ENCODE measurements at regions not wholly inside any gene's neighbourhood (a gene's known extent, or its start where the extent isn't known, plus 50 kb on each side); places are given as distances from the start of the nearest gene placed in this dataset.

DNA sequence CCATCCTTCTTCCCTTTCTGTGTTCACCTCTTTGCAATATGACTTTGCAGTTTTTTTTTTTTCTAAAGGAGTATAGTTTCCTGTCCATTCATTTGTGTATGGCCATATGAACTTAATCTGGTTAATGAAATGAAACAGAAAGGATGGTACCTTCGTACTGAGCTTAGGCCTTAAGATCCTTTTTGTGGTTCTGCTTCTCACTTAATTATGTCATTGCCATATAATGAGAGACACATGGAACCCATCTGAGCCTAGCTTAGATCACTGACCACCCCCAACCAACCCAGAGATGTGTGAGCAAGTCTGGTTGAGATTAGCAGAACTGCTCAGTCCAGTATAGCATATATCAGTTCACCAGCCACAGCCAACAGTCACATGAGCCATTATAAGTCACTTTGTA lies 1179.6 kb downstream of the HACE1 start:
- no peak for TF ChIP-seq POLR2A (IDR thresholded peaks at IDR 0.05)
- TF ChIP-seq, protein P1, sequence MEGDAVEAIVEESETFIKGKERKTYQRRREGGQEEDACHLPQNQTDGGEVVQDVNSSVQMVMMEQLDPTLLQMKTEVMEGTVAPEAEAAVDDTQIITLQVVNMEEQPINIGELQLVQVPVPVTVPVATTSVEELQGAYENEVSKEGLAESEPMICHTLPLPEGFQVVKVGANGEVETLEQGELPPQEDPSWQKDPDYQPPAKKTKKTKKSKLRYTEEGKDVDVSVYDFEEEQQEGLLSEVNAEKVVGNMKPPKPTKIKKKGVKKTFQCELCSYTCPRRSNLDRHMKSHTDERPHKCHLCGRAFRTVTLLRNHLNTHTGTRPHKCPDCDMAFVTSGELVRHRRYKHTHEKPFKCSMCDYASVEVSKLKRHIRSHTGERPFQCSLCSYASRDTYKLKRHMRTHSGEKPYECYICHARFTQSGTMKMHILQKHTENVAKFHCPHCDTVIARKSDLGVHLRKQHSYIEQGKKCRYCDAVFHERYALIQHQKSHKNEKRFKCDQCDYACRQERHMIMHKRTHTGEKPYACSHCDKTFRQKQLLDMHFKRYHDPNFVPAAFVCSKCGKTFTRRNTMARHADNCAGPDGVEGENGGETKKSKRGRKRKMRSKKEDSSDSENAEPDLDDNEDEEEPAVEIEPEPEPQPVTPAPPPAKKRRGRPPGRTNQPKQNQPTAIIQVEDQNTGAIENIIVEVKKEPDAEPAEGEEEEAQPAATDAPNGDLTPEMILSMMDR (IDR thresholded peaks at IDR 0.05), result no peak
- Histone ChIP-seq H3K36me3 (ENCODE audit: low read depth, missing control alignments) (no peaks in the 10 kb centered on the region), H3K9me3 (no peaks in the 10 kb centered on the region), H3K27me3 (no peaks in the 10 kb centered on the region), H3K4me3 (no peak overlapping the region), H3K4me1 (no peaks in the 10 kb centered on the region), H3K27ac (no peak overlapping the region)
- intact Hi-C loops (cut with DNase I; ENCODE audit: low total_unique reads), result no loop called here
- 82 to 95% methylated on average over 1 of the region's 1 CpG for WGBS, 2 donors
- no peak for DNase-seq

DNA sequence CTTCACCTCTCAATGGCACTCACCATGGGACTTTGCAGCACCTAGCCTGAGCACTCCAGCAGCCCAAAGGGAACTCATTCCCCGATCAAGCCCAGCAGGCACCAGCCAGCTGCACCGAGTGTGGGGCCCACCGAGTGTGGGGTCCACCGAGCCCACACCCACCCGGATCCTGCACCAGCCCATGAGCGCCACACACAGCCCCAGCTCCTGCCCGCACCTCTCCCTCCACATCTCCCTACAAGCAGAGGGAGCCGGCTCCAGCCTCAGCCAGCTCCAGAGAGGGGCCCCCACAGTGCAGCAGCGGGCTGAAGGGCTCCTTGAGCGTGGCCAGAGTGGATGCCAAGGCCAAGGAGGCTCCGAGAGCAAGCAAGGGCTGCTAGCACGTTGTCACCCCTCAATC lies 1182.4 kb downstream of the HACE1 start:
- intact Hi-C loops (cut with DNase I; ENCODE audit: low total_unique reads), result no loop called here
- 97 to 98% methylated on average over 5 to 11 of the region's 12 CpGs for WGBS, 2 donors
- no peaks in the 10 kb centered on the region for H3K36me3 ChIP-seq (ENCODE audit: low read depth, missing control alignments)

DNA sequence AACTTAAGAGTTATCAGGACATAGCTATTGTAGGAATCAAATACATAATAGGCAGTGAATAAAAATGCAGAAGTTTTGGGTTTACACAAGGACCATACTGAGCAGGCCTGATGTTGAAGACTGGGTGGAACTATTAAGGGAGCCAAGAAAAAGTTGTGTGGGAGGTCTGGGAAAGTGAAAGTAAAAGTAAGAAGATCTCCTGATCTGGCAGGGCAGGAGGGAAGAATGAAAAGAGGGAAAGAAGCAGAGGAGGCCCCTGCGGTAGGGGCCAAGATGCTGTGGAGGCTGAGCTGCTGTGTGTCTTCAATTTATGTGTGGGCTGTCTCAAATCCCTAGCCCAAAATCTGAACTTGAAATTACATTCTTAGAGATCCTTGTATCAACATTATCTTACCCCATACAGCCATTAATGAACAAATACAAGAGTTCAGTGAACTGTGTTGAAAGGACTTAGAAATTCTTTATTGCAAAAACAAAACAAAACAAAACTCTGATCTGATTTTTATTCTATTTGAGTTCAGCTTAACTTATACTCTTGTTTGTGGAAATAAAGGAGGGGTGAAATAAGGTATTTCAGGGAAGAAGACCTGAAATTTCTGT lies 1183.8 kb downstream of the HACE1 start:
- intact Hi-C loops (cut with DNase I; ENCODE audit: low total_unique reads), result no loop called here
- H3K36me3 ChIP-seq (ENCODE audit: low read depth, missing control alignments), result no peaks in the 10 kb centered on the region
- TF ChIP-seq, protein P1 (IDR thresholded peaks at IDR 0.05), result no peak
- TF ChIP-seq POLR2A (IDR thresholded peaks at IDR 0.05), result no peak
- H3K4me1 ChIP-seq, result no peaks in the 10 kb centered on the region
- H3K4me3 ChIP-seq, result no peak overlapping the region
- no peaks in the 10 kb centered on the region for H3K9me3 ChIP-seq
- DNase-seq, result no peak
- H3K27ac ChIP-seq, result no peak overlapping the region
- H3K27me3 ChIP-seq, result no peaks in the 10 kb centered on the region
- WGBS, 2 donors, result 39 to 52% methylated on average over 1 of the region's 1 CpG

More for the DNA sequence above, 1182.4 kb downstream of the HACE1 start:
- Histone ChIP-seq H3K27me3 (no peaks in the 10 kb centered on the region), H3K9me3 (no peaks in the 10 kb centered on the region), H3K4me1 (no peaks in the 10 kb centered on the region), H3K27ac (no peak overlapping the region), H3K4me3 (no peak overlapping the region)
- TF ChIP-seq, protein P1 (IDR thresholded peaks at IDR 0.05), result no peak
- no peak for TF ChIP-seq POLR2A (IDR thresholded peaks at IDR 0.05)
- DNase-seq, result no peak

DNA sequence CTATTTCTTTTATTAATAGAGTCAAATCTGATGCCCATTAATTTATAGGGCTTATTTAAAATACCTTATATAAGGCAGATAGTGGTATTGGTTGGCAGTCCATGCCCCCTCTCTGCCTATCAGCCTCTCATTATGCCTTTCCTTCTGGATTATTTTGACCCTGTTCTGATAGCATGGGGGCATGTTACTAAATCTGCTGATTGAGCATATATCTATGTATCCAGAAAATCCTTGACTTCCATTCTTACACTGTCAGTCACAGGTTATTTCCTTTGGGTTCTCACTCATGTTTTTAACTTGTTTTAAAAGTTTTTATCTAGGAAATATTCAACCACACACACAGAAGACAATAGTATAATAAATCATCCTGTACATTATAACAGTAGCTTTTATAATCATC lies 1184.9 kb downstream of the HACE1 start:
- H3K4me1 ChIP-seq, result no peaks in the 10 kb centered on the region
- intact Hi-C loops (cut with DNase I; ENCODE audit: low total_unique reads), result no loop called here
- H3K27ac ChIP-seq, result no peak overlapping the region
- no peaks in the 10 kb centered on the region for H3K27me3 ChIP-seq
- H3K9me3 ChIP-seq, result no peaks in the 10 kb centered on the region
- TF ChIP-seq, protein P1 (IDR thresholded peaks at IDR 0.05), result no peak
- no peak for TF ChIP-seq POLR2A (IDR thresholded peaks at IDR 0.05)
- H3K36me3 ChIP-seq (ENCODE audit: low read depth, missing control alignments), result no peaks in the 10 kb centered on the region
- DNase-seq, result no peak
- H3K4me3 ChIP-seq, result no peak overlapping the region

DNA sequence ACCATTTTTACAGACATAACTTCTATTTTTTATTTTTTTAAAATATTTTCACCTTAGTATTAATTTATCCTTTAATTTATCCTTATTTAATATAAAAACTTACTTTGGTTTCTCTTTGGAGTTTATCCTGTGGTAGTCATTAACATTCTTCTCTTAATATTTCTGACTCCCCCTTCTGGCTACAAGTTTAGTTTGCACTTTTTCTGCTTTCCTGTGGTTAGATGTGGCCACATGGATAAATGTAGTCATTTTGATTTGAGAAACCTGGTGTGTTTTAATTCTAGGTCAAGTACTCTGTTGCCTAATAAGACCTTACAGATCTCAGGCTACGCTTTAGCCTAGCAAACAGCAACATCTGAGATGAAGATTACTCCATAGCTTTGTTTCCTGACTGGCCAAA lies 1187.5 kb downstream of the HACE1 start:
- H3K9me3 ChIP-seq, result no peaks in the 10 kb centered on the region
- DNase-seq, result no peak
- H3K4me1 ChIP-seq, result no peaks in the 10 kb centered on the region
- no peaks in the 10 kb centered on the region for H3K36me3 ChIP-seq (ENCODE audit: low read depth, missing control alignments)
- 94% methylated on average over 1 of the region's 1 CpG for WGBS, 2 donors
- intact Hi-C loops (cut with DNase I; ENCODE audit: low total_unique reads), result no loop called here
- H3K4me3 ChIP-seq, result no peak overlapping the region
- H3K27me3 ChIP-seq, result no peaks in the 10 kb centered on the region
- TF ChIP-seq POLR2A (IDR thresholded peaks at IDR 0.05), result no peak
- TF ChIP-seq, protein P1 (IDR thresholded peaks at IDR 0.05), result no peak
- no peak overlapping the region for H3K27ac ChIP-seq

All from testis (tissue), 2 donors.